ENCODE measurements at regions not wholly inside any gene's neighbourhood (a gene's known extent, or its start where the extent isn't known, plus 50 kb on each side); places are given as distances from the start of the nearest gene placed in this dataset.
A peak's percentile ranks its signal among the peaks of the same experiment; 100 is the strongest.

- no peak for DNase-seq (ENCODE audit: low read depth)
These were observed 225.3 kb upstream of the PPP2R3A start for GRCh38 chr3:135740211-135740610.

- DNase-seq (ENCODE audit: low read depth), result no peak
These were observed 224.8 kb upstream of the PPP2R3A start for GRCh38 chr3:135740751-135741150.

- DNase-seq (ENCODE audit: low read depth), result no peak
These were observed 213.5 kb upstream of the PPP2R3A start for GRCh38 chr3:135751991-135752390.

- DNase-seq (ENCODE audit: low read depth), result peak; percentile 9
These were observed 212.7 kb upstream of the PPP2R3A start for GRCh38 chr3:135752851-135753250.

- no peak for DNase-seq (ENCODE audit: low read depth)
These were observed 212.0 kb upstream of the PPP2R3A start for GRCh38 chr3:135753506-135753905.

- no peak for DNase-seq (ENCODE audit: low read depth)
These were observed 210.0 kb upstream of the PPP2R3A start for GRCh38 chr3:135755330-135756105.

GRCh38 chr3:135756106-135756668, 209.3 kb upstream of the PPP2R3A start:
- DNase-seq (ENCODE audit: low read depth), result no peak

GRCh38 chr3:135757421-135757820, 208.1 kb upstream of the PPP2R3A start:
- no peak for DNase-seq (ENCODE audit: low read depth)

- no peak for DNase-seq (ENCODE audit: low read depth)
These were observed 206.6 kb upstream of the PPP2R3A start for GRCh38 chr3:135758961-135759360.

GRCh38 chr3:135759651-135760050, 205.9 kb upstream of the PPP2R3A start:
- DNase-seq (ENCODE audit: low read depth), result no peak

GRCh38 chr3:135760581-135760980, 204.9 kb upstream of the PPP2R3A start:
- DNase-seq (ENCODE audit: low read depth), result no peak

GRCh38 chr3:135762188-135762856, 203.2 kb upstream of the PPP2R3A start:
- DNase-seq (ENCODE audit: low read depth), result no peak

GRCh38 chr3:135766115-135766514, 199.4 kb upstream of the PPP2R3A start:
- no peak for DNase-seq (ENCODE audit: low read depth)

GRCh38 chr3:135771760-135772159, 193.8 kb upstream of the PPP2R3A start:
- no peak for DNase-seq (ENCODE audit: low read depth)

- DNase-seq (ENCODE audit: low read depth), result no peak
These were observed 186.5 kb upstream of the PPP2R3A start for GRCh38 chr3:135779024-135779423.

GRCh38 chr3:135779590-135780235, 185.8 kb upstream of the PPP2R3A start:
- DNase-seq (ENCODE audit: low read depth), result no peak

- DNase-seq (ENCODE audit: low read depth), result no peak
These were observed 184.3 kb upstream of the PPP2R3A start for GRCh38 chr3:135781026-135781815.

- DNase-seq (ENCODE audit: low read depth), result no peak
These were observed 181.0 kb upstream of the PPP2R3A start for GRCh38 chr3:135784557-135784956.

GRCh38 chr3:135788146-135788545, 177.4 kb upstream of the PPP2R3A start:
- no peak for DNase-seq (ENCODE audit: low read depth)

- DNase-seq (ENCODE audit: low read depth), result no peak
These were observed 176.6 kb upstream of the PPP2R3A start for GRCh38 chr3:135788978-135789377.

GRCh38 chr3:135792174-135792573, 173.4 kb upstream of the PPP2R3A start:
- DNase-seq (ENCODE audit: low read depth), result no peak

Data from renal cortical epithelial cell (primary cell).